HL-60 (cell line): ENCODE measurements at regions not wholly inside any gene's neighbourhood (a gene's known extent, or its start where the extent isn't known, plus 50 kb on each side); places are given as distances from the start of the nearest gene placed in this dataset.

Experiments used
- CTCF ChIP-seq: IDR thresholded peaks from one replicate; pipeline ENCODE4 v1.5.1; 2011; ENCODE audit warnings: low read length, control low read depth, inconsistent platforms; ENCODE audit not compliant: insufficient read depth
- POLR2AphosphoS5 ChIP-seq: IDR thresholded peaks from 2 replicates; pipeline ENCODE4 v1.6.1; 2012; ENCODE audit warnings: low read depth

- TF ChIP-seq CTCF (no peak), POLR2AphosphoS5 (no peak)
Observed at GRCh38 chr3:135896613-135897012, 68.9 kb upstream of the PPP2R3A start.
